Parathyroid adenoma (tissue), 2 donors: ENCODE measurements at regions not wholly inside any gene's neighbourhood (a gene's known extent, or its start where the extent isn't known, plus 50 kb on each side); places are given as distances from the start of the nearest gene placed in this dataset.

Source experiments
- H2AFZ ChIP-seq: fragments of 300-600 bp; sonication (generic); one replicate; pipeline ENCODE4 v1.7.0; 2017; ENCODE audit warnings: antibody characterized with exemption, mild to moderate bottlenecking
- H3K27ac ChIP-seq: fragments of 300-600 bp; sonication (generic); one replicate; pipeline ENCODE4 v1.7.0; 2017
- H3K27me3 ChIP-seq: fragments of 300-600 bp; sonication (generic); one replicate; pipeline ENCODE4 v1.7.0; 2017; ENCODE audit warnings: low read length; ENCODE audit not compliant: control insufficient read depth, insufficient read depth
- H3K36me3 ChIP-seq: fragments of 300-600 bp; sonication (generic); one replicate; pipeline ENCODE4 v1.7.0; 2017; ENCODE audit warnings: low read length; ENCODE audit not compliant: control insufficient read depth, insufficient read depth
- H3K4me1 ChIP-seq: fragments of 300-600 bp; sonication (generic); one replicate; pipeline ENCODE4 v1.7.0; 2017; ENCODE audit warnings: control low read depth
- H3K4me2 ChIP-seq: fragments of 300-600 bp; sonication (generic); one replicate; pipeline ENCODE4 v1.7.0; 2017; ENCODE audit warnings: low read length
- H3K4me3 ChIP-seq: fragments of 300-600 bp; sonication (generic); one replicate; pipeline ENCODE4 v1.7.0; 2017; ENCODE audit warnings: low read depth, low read length
- H3K79me2 ChIP-seq: fragments of 300-600 bp; sonication (generic); one replicate; pipeline ENCODE4 v1.7.0; 2017; ENCODE audit warnings: control low read depth
- H3K9ac ChIP-seq: fragments of 300-600 bp; sonication (generic); one replicate; pipeline ENCODE4 v1.7.0; 2017; ENCODE audit warnings: mild to moderate bottlenecking
- H3K9me3 ChIP-seq: fragments of 300-600 bp; sonication (generic); one replicate; pipeline ENCODE4 v1.7.0; 2017; ENCODE audit warnings: low read length; ENCODE audit not compliant: control insufficient read depth
- CTCF ChIP-seq: fragments of 300-600 bp; sonication (generic); IDR thresholded peaks from one replicate; pipeline ENCODE4 v1.7.0; 2017; ENCODE audit warnings: antibody characterized with exemption, mild to moderate bottlenecking
- donor health status: primary hyperparathyroidism.

GRCh38 chr6:147983581-147984366 lies 358.9 kb upstream of the SASH1 start:
- Histone ChIP-seq H2AFZ (no peak overlapping the region), H3K36me3 (no peaks in the 10 kb centered on the region), H3K4me1 (no peaks in the 10 kb centered on the region), H3K79me2 (no peaks in the 10 kb centered on the region), H3K27me3 (no peaks in the 10 kb centered on the region), H3K9me3 (no peaks in the 10 kb centered on the region), H3K27ac (no peak overlapping the region), H3K4me3 (no peak overlapping the region), H3K9ac (no peak overlapping the region), H3K4me2 (no peak overlapping the region)
- TF ChIP-seq CTCF = no peak

GRCh38 chr6:147986846-147987245 lies 355.8 kb upstream of the SASH1 start:
- H3K4me3 ChIP-seq = no peak overlapping the region
- H3K9ac ChIP-seq = no peak overlapping the region
- H3K9me3 ChIP-seq = no peaks in the 10 kb centered on the region
- H3K27me3 ChIP-seq = no peaks in the 10 kb centered on the region
- H3K79me2 ChIP-seq = no peaks in the 10 kb centered on the region
- no peak overlapping the region for H3K4me2 ChIP-seq
- H3K27ac ChIP-seq = no peak overlapping the region
- H3K4me1 ChIP-seq = no peaks in the 10 kb centered on the region
- no peak for TF ChIP-seq CTCF
- no peak overlapping the region for H2AFZ ChIP-seq
- no peaks in the 10 kb centered on the region for H3K36me3 ChIP-seq

GRCh38 chr6:147990159-147990558 lies 352.5 kb upstream of the SASH1 start:
- H3K9ac ChIP-seq = no peak overlapping the region

GRCh38 chr6:147991961-147992360 lies 350.7 kb upstream of the SASH1 start:
- no peak for TF ChIP-seq CTCF

More at GRCh38 chr6:147990159-147990558, 352.5 kb upstream of the SASH1 start:
- H3K36me3 ChIP-seq = no peaks in the 10 kb centered on the region
- H2AFZ ChIP-seq = no peak overlapping the region
- no peak for TF ChIP-seq CTCF
- H3K9me3 ChIP-seq = no peaks in the 10 kb centered on the region
- H3K4me1 ChIP-seq = no peaks in the 10 kb centered on the region
- H3K4me3 ChIP-seq = no peak overlapping the region
- H3K27ac ChIP-seq = no peak overlapping the region
- H3K4me2 ChIP-seq = no peak overlapping the region
- no peaks in the 10 kb centered on the region for H3K27me3 ChIP-seq
- no peaks in the 10 kb centered on the region for H3K79me2 ChIP-seq

More at GRCh38 chr6:147991961-147992360, 350.7 kb upstream of the SASH1 start:
- Histone ChIP-seq H3K27me3 (no peaks in the 10 kb centered on the region), H3K4me3 (no peak overlapping the region), H3K4me1 (no peaks in the 10 kb centered on the region), H3K9ac (no peak overlapping the region), H3K79me2 (no peaks in the 10 kb centered on the region), H3K36me3 (no peaks in the 10 kb centered on the region), H3K9me3 (no peaks in the 10 kb centered on the region), H3K27ac (no peak overlapping the region), H3K4me2 (no peak overlapping the region), H2AFZ (no peak overlapping the region)
